AG04450 (cell line): ENCODE measurements at regions not wholly inside any gene's neighbourhood (a gene's known extent, or its start where the extent isn't known, plus 50 kb on each side); places are given as distances from the start of the nearest gene placed in this dataset.

Source experiments
- CTCF ChIA-PET: fragments of 300-600, 350-600 bp; formaldehyde crosslinking; extraction: SDS; loops from one replicate; lab custom pipeline; 2022; ENCODE audit warnings: antibody characterized with exemption, inconsistent platforms; lab: Charles Lee
- POLR2A ChIA-PET: fragments of 350-600 bp; formaldehyde crosslinking; extraction: SDS; loops from one replicate; lab custom pipeline; 2021; ENCODE audit warnings: antibody characterized with exemption, inconsistent platforms; lab: Yijun Ruan, JAX
- DNase-seq: peaks from one replicate; pipeline ENCODE4 v3.0.0-alpha.2; 2011; ENCODE audit warnings: low read depth, low spot score
- H3K27ac ChIP-seq: one replicate; pipeline ENCODE4 v1.5.1; 2012; ENCODE audit warnings: low read depth, low read length, control low read depth
- H3K27me3 ChIP-seq: one replicate; pipeline ENCODE4 v1.6.0; 2012; ENCODE audit warnings: low read length; ENCODE audit not compliant: control insufficient read depth, insufficient read depth
- H3K4me3 ChIP-seq: 2 replicates; pipeline ENCODE4 v1.5.1; 2011; ENCODE audit warnings: mild to moderate bottlenecking, low read depth, low read length, control low read depth
- H3K9me3 ChIP-seq: 2 replicates; pipeline ENCODE4 v1.5.1; 2012; ENCODE audit warnings: low read length; ENCODE audit not compliant: control insufficient read depth, insufficient read depth
- CTCF ChIP-seq: IDR thresholded peaks from 2 replicates; pipeline ENCODE4 v1.5.1; 2011; ENCODE audit warnings: low read depth, low read length, control low read depth, inconsistent platforms

GRCh38 chr5:155969537-155969936 lies 357.4 kb upstream of the SGCD start:
- no peak overlapping the region for H3K27ac ChIP-seq
- TF ChIP-seq CTCF: no peak
- ChIA-PET CTCF (interaction anchor here (0.6 kb wide), 1 partner anchor 518 kb away, joined by 8 read pairs; no protein-coding TSS in a partner anchor), POLR2A (no interaction called here)
- H3K4me3 ChIP-seq: no peak overlapping the region
- DNase-seq: no peak
- no peaks in the 10 kb centered on the region; the same call in 1 of the 2 replicates for H3K9me3 ChIP-seq
- H3K27me3 ChIP-seq: no peaks in the 10 kb centered on the region

GRCh38 chr5:155974369-155974768 lies 352.6 kb upstream of the SGCD start:
- Histone ChIP-seq H3K27me3 (no peaks in the 10 kb centered on the region), H3K9me3 (peaks cover 2% of the 10 kb centered on the region; the same call in 1 of the 2 replicates), H3K27ac (no peak overlapping the region), H3K4me3 (no peak overlapping the region)
- ChIA-PET POLR2A (no interaction called here), CTCF (no interaction called here)
- DNase-seq: no peak
- TF ChIP-seq CTCF: no peak

GRCh38 chr5:155978850-155979249 lies 348.1 kb upstream of the SGCD start:
- POLR2A ChIA-PET: no interaction called here
- peaks cover 2% of the 10 kb centered on the region; the same call in 1 of the 2 replicates for H3K9me3 ChIP-seq
- H3K4me3 ChIP-seq: no peak overlapping the region
- no peak overlapping the region for H3K27ac ChIP-seq
- DNase-seq: no peak
- TF ChIP-seq CTCF: no peak
- CTCF ChIA-PET: no interaction called here
- H3K27me3 ChIP-seq: no peaks in the 10 kb centered on the region

GRCh38 chr5:155982354-155982753 lies 344.6 kb upstream of the SGCD start:
- Histone ChIP-seq H3K27ac (no peak overlapping the region), H3K4me3 (no peak overlapping the region), H3K9me3 (no peaks in the 10 kb centered on the region), H3K27me3 (no peaks in the 10 kb centered on the region)
- CTCF ChIA-PET: interaction anchor here (0.9 kb wide), 1 partner anchor 39 kb away, joined by 3 read pairs; no protein-coding TSS in a partner anchor
- POLR2A ChIA-PET: no interaction called here
- TF ChIP-seq CTCF: no peak
- no peak for DNase-seq

- Histone ChIP-seq H3K4me3 (no peak overlapping the region), H3K27ac (no peak overlapping the region), H3K9me3 (no peaks in the 10 kb centered on the region), H3K27me3 (no peaks in the 10 kb centered on the region)
- POLR2A ChIA-PET: no interaction called here
- CTCF ChIA-PET: no interaction called here
- DNase-seq: peak; percentile 51
- no peak for TF ChIP-seq CTCF
These were observed 343.0 kb upstream of the SGCD start for GRCh38 chr5:155983954-155984353.
